ENCODE measurements at regions not wholly inside any gene's neighbourhood (a gene's known extent, or its start where the extent isn't known, plus 50 kb on each side); places are given as distances from the start of the nearest gene placed in this dataset.

DNA sequence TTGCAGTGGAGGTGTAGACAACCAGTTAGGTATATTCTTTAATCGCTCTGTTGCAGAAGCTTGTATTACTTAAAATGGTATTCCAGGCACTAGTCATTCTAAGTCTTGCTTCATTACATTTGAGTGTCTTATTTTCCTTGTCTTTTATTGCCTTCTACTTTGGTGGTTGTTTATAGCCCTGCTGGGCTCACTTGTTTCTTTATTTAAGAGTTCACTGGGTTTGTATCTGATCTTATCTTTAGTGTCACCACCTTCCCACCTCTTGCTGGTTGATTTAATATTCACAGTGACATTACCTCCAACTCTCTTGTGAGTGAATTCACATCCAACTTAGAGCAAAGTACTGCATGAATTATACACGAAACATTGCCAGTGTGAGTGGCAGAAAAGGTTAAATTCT, 83.6 kb upstream of the BNC2 start:
- DNase-seq (ENCODE audit: low read depth): no peak

DNA sequence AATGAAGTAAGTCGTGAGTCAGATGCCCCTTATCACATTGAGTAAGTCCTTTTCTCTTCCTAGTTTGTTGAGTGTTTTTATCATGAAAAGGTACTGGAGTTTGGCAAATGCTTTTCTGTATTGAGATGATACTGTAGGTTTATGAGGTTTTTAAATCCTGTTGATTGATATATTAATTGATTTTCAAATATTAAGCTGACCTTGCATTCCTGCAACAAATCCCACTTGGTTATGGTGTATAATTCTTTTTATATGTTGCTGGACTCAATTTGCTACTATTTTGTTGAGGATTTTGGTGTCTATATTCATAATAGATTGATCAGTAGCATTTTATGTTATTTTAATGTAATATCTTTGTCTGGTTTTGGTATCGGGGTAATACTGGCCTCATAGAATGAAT, 81.0 kb upstream of the BNC2 start:
- DNase-seq (ENCODE audit: low read depth): no peak

GRCh38 chr9:16950051-16950450, 79.6 kb upstream of the BNC2 start:
- DNase-seq (ENCODE audit: low read depth): no peak

- no peak for DNase-seq (ENCODE audit: low read depth)
These were observed 60.1 kb upstream of the BNC2 start for GRCh38 chr9:16930578-16930977.

- no peak for DNase-seq (ENCODE audit: low read depth)
These were observed 57.9 kb upstream of the BNC2 start for GRCh38 chr9:16928179-16928945.

GRCh38 chr9:16925426-16925825, 55.0 kb upstream of the BNC2 start:
- DNase-seq (ENCODE audit: low read depth): no peak

- no peak for DNase-seq (ENCODE audit: low read depth)
These were observed 53.9 kb upstream of the BNC2 start for GRCh38 chr9:16924311-16924915.

DNA sequence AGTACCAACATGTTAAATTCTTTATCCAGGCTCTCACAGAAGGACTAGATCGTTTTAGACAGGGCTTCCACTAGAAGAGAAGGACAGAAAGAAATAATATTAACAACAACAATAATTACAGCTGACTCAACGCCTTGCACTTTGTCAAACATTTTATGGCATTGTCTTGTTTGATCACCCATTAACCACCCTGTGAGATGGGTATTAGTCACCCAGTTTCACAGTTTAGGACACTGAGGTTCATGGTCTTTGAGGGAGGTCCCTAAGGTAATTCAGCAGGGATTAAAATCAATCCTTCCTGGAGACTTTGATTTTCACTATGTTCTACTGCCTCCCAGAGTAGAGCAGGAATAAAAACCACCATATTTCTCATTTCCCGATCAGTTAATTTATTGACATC, 51.4 kb upstream of the BNC2 start:
- DNase-seq (ENCODE audit: low read depth): no peak
